Left cardiac atrium (tissue), 4 donors: ENCODE measurements at regions not wholly inside any gene's neighbourhood (a gene's known extent, or its start where the extent isn't known, plus 50 kb on each side); places are given as distances from the start of the nearest gene placed in this dataset.
"Not testable (repeated sequence)": the region's sequence is repeated elsewhere in the genome, so short reads cannot be mapped to it uniquely, and the experiment has no call there.

Experiments
- ATAC-seq, 2 donors: fragments of 200-7000 bp; cut with Tn5 transposase; one replicate each; pipeline ENCODE4 v1.9.1; 2020; ENCODE audit warnings: mild to moderate bottlenecking in 2 of 2, moderate library complexity in 2 of 2
- DNase-seq: peaks from one replicate; pipeline ENCODE4 v3.0.0-alpha.2; 2020
- intact Hi-C, 2 donors: fragments of 100-400 bp; cut with DNase I; formaldehyde crosslinking; loops; one replicate each; pipeline versions ENCODE4 v1.14.1 to v1.15.1; 2022 to 2023
- donor health status: DM: no; HTN: yes; CAD: no.
- donor health status: DM: no; HTN: yes; CAD: no; lungs with severe emphysema.
- donor health status: DM: yes; HTN: yes; CAD: no.
- donor health status: Dilated cardiomyopathy.

DNA sequence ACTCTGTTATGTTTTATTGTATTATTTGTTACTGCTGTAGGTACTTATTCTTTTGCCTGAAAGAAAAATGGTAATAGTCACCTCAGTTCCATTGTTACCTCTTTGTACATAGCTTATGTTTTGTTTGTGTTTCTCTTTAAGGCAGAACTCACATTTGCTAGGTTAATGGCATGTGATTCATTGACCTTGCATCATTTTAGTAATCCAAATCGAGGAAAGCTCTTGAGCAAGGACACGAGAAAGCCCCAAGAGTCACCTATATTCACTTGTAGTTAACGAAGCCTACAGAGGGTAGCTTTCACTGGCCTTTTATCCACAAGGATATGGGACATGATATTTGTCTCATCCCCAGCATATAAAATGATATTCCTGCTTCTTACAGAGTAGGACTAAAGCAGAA lies 1765.2 kb downstream of the NCAM2 start:
- ATAC-seq (no peak), DNase-seq (no peak)
- intact Hi-C loops, result no loop called here

GRCh38 chr21:22764222-22764621 lies 1766.0 kb downstream of the NCAM2 start:
- intact Hi-C loops, result no loop called here
- DNase-seq, result no peak
- ATAC-seq, result no peak

- intact Hi-C loops, result loop anchor here in 1 of 2 donors (5.0 kb wide), 1 partner anchor 1629 kb away; no protein-coding TSS in a partner anchor
- DNase-seq (no peak), ATAC-seq (no peak)
These were observed 1793.2 kb downstream of the NCAM2 start for GRCh38 chr21:22791376-22791775.

GRCh38 chr21:22791986-22792560 lies 1793.9 kb downstream of the NCAM2 start:
- DNase-seq, result no peak
- ATAC-seq, result no peak
- intact Hi-C loops, result loop anchor here in 1 of 2 donors (2.0 to 5.0 kb wide), 2 partner anchors 1630 to 1791 kb away; no protein-coding TSS in a partner anchor

DNA sequence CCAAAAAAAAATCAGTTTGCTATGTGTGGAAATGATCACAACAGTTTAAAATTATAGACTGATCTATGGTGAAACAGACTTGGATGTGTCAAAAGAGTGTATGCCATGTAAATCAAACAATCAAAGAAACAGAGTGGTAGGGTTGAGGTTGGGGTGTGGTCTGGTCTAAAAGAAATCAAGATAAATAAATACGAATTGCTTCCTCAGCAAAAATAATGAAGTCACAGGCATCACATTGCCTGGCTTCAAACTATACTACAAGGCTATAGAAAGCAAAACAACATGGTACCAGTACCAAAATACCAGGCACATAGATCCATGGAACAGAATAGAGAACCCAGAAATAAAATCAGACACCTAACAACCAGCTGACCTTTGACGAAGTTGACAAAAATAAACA lies 1796.9 kb downstream of the NCAM2 start:
- DNase-seq (no peak), ATAC-seq (no peak)
- intact Hi-C loops, result no loop called here

DNA sequence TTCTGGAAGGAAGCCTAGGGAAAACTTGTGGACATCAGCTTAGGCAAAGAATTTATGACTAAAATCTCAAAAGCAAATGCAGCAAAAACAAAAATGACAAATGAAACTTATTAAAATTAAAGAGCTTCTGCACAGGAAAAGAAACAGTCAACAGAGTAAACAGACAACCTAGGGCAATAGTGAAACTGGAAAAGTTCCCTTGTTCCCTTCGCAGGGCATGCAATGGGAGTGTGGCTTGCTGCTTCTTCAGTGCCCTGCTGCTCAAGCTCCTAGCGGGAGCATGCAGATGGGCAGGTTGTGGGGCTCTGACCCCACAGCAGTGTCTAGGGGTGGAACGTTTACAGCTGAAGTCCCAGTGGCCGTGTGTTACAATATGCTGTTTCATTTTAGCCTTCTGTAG lies 1797.4 kb downstream of the NCAM2 start:
- ATAC-seq (no peak), DNase-seq (no peak)
- intact Hi-C loops, result no loop called here

DNA sequence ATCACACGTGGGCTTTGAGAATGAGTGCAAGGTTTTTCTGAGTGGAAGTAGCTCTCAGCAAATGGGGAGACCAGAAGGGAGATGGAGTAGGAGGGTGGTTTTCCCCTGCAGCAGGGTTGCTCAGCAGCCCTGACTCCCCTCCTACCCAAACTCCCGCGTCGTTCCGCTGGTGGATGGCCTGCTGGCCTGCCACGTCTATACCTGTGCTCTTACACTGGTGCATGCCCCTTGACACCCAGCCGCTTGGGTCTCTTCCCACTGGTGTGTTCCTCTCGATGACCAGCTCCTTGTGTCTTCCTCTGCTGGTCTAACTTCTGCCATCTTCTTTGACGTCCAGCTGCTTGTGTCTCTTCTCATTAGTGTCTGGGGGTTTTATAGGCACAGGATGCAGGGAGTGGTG lies 1797.9 kb downstream of the NCAM2 start:
- no peak for DNase-seq
- no peak for ATAC-seq
- intact Hi-C loops, result no loop called here

DNA sequence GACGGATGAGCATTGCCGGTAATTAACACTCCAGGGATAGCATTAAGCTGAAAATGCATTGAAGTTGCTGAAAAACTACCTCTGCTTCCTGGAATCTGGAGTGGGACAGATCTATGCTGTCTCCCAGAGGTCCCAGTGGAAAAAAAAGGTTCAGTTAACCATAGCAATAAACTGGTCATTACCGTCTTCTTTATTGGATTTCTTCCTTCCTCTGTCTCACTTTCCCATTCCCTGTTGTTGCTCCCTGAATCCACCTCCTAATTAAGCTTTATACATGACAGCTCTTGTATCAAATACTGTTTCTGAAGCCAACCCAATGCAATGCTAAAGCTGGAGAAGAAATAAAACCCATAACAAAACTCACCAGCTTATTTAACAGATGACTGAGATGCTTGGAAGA lies 1805.9 kb downstream of the NCAM2 start:
- ATAC-seq, result no peak
- intact Hi-C loops, result no loop called here
- no peak for DNase-seq

GRCh38 chr21:22806278-22806677 lies 1808.1 kb downstream of the NCAM2 start:
- intact Hi-C loops, result no loop called here
- DNase-seq (no peak), ATAC-seq (no peak)

GRCh38 chr21:22813201-22813600 lies 1815.0 kb downstream of the NCAM2 start:
- ATAC-seq (no peak), DNase-seq (no peak)
- intact Hi-C loops, result no loop called here

GRCh38 chr21:22818681-22819485 lies 1820.7 kb downstream of the NCAM2 start:
- DNase-seq, intact Hi-C loops: not testable (repeated sequence)

GRCh38 chr21:22827422-22827821 lies 1829.2 kb downstream of the NCAM2 start:
- intact Hi-C loops, result no loop called here
- no peak for ATAC-seq
- no peak for DNase-seq

More at GRCh38 chr21:22818681-22819485, 1820.7 kb downstream of the NCAM2 start:
- not testable (repeated sequence) for ATAC-seq

DNA sequence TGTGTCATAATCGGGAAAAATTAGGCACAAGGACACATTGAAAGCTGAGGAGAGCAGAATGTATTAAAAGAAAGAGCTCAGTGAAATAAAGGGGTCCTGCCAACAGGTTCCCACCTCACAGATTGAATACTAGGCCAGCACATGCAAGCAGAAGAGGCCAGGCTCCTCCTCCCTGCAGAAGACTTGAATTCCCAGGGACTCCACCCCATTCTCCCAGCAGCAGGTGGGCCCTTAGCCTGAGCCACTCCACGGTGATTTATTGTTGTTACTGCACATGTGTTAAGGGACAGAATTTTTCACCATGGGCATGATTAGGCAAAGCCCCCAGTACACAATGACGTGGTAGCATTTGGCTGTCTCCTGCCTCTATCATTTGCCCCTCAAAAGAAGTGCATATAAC lies 1844.7 kb downstream of the NCAM2 start:
- DNase-seq, result no peak

DNA sequence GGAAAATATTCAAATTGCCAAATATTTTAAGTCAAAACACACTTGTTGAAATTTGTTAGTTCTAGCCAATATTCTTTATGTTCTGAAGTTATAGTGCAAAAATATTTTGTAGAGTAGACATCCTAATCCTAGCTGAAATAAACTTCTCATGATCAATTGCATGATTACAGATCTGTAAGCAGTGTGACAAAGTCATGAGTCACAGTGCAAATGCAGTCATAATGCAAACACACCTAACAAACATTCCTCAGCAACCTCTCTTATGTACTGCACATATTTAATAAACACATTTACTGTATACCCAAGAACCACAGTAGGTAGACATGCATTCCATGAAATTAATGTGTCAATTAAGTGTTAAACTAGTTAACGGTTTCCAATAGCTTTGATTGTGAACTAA lies 1857.4 kb downstream of the NCAM2 start:
- ATAC-seq (no peak), DNase-seq (no peak)
- intact Hi-C loops, result no loop called here

More for the DNA sequence above, 1844.7 kb downstream of the NCAM2 start:
- intact Hi-C loops, result no loop called here
- no peak for ATAC-seq

GRCh38 chr21:22871692-22872091 lies 1873.5 kb downstream of the NCAM2 start:
- ATAC-seq (no peak), DNase-seq (no peak)
- intact Hi-C loops, result no loop called here

- ATAC-seq, result no peak
- DNase-seq, result no peak
- intact Hi-C loops, result no loop called here
These were observed 1882.4 kb downstream of the NCAM2 start for GRCh38 chr21:22880573-22880972.

GRCh38 chr21:22881131-22881530 lies 1882.9 kb downstream of the NCAM2 start:
- intact Hi-C loops, result no loop called here
- ATAC-seq, result no peak
- DNase-seq, result no peak

DNA sequence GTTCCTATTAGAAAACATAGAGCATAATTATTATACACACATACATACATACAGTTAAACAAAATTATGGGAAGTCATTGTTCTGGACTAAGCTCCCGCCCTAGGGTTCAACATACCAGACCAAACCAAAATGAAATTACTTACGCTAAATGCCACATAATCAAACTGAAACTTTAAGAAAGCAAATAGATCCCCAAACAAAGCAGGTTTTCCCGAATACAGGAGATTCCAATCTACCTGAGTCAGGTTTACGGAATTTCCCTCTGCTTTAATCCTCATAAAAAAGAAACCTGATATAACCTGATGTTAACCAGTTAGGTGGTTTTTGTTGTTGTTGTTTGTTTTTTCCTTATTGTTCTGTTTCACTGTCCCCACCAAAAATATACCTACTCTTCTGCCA lies 1886.9 kb downstream of the NCAM2 start:
- intact Hi-C loops, result no loop called here
- no peak for ATAC-seq
- no peak for DNase-seq

- intact Hi-C loops, result no loop called here
- DNase-seq, result no peak
- no peak for ATAC-seq
These were observed 1887.4 kb downstream of the NCAM2 start for GRCh38 chr21:22885614-22886013.

DNA sequence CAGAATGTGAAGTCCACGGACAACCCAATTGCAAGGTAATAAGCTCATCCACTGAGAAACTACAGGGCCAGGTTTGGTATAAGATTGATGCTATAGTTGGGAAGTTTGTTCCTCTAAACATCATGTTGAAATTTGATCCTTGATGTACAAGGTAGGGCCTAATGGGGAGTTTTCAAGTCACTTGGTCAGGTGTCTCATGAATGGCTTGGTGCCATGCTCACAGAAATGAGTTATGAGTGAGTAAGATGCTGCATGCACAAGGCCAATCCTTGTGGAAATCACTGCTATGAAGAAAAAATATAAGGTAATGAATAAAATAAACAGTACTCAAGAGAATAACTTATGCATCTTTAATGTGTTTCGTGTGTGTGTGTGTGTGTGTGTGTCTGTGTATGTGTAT lies 1891.2 kb downstream of the NCAM2 start:
- no peak for DNase-seq
- intact Hi-C loops, result no loop called here
- ATAC-seq, result no peak

DNA sequence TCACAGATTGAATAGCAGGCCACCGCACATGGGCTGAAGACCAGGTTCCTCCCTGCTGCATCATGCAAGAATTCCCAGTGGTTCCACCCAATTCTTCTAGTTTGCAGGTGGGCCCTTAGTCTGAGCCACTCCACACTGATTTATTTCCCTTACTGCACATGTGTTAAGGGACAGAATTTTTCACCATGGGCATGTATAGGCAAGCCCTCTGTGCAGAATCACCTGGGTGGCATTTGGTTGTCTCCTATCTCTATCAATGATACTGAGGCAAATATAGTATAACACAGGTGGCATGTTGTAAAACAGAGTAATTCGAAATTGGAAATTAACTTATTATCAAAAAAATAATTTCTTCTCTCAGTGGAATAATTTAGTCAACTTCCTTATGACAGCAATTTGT lies 1892.4 kb downstream of the NCAM2 start:
- DNase-seq, result no peak
- ATAC-seq, result no peak
- intact Hi-C loops, result no loop called here
